Mucosa of stomach (tissue), 1 donor: ENCODE measurements at regions not wholly inside any gene's neighbourhood (a gene's known extent, or its start where the extent isn't known, plus 50 kb on each side); places are given as distances from the start of the nearest gene placed in this dataset.
"Not testable (repeated sequence)": the region's sequence is repeated elsewhere in the genome, so short reads cannot be mapped to it uniquely, and the experiment has no call there.

Source experiments
- H3K27me3 ChIP-seq: one replicate; pipeline ENCODE4 v1.7.0; 2013; ENCODE audit warnings: mild to moderate bottlenecking, low read length; ENCODE audit not compliant: control insufficient read depth, insufficient read depth
- H3K36me3 ChIP-seq: one replicate; pipeline ENCODE4 v1.7.0; 2013; ENCODE audit warnings: low read length; ENCODE audit not compliant: control insufficient read depth, insufficient read depth
- H3K4me1 ChIP-seq: one replicate; pipeline ENCODE4 v1.7.0; 2013; ENCODE audit warnings: mild to moderate bottlenecking, low read length; ENCODE audit not compliant: control insufficient read depth, insufficient read depth
- H3K4me3 ChIP-seq: one replicate; pipeline ENCODE4 v1.7.0; 2013; ENCODE audit warnings: low read length
- H3K9ac ChIP-seq: one replicate; pipeline ENCODE4 v1.7.0; 2013; ENCODE audit warnings: mild to moderate bottlenecking, low read length, moderate library complexity
- H3K9me3 ChIP-seq: one replicate; pipeline ENCODE4 v1.7.0; 2013; ENCODE audit warnings: mild to moderate bottlenecking, low read length, moderate library complexity; ENCODE audit not compliant: control insufficient read depth
- donor health status: Pancreatic carcinoma.

DNA sequence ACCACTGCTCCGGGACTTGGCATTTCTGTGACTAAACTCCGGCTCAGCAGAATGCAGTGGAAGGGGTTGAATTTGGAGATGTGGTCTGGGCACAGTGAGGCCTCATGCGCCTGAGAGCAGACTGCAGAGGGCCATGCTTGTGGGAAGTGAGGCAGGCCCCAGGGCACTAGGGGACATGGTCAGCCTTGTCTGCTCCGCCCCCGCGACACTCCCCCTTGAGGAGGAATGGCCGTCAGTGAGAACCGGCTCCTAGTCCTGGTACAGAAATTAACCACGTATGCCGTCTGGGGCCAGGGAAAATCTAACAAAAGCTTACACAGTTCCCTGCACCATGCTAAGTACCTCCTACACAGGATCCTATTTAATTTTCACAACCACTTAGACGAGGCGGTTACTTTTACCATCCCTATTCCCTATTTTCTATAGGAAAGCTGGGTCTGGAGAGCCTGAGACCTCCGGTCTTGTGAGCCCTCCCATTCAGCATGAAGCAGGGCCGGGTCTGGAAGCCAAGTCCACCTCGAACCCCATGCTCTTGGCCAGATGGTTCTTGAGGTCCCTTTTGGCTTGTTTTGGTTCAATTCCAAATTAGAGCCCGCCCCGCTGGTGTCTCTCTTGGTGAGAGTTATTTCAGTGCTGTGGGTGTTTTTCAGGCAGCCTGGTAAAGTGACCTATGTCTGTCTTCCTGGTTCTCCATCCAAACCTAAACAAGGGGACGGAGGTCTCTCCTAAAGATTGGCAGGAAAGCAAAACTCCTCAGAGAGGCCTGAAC lies 87.7 kb upstream of the PITRM1 start:
- no peaks in the 10 kb centered on the region for H3K4me1 ChIP-seq
- H3K9ac ChIP-seq, result no peak overlapping the region
- no peaks in the 10 kb centered on the region for H3K27me3 ChIP-seq
- H3K9me3 ChIP-seq, result no peaks in the 10 kb centered on the region
- no peaks in the 10 kb centered on the region for H3K36me3 ChIP-seq
- H3K4me3 ChIP-seq, result no peak overlapping the region

DNA sequence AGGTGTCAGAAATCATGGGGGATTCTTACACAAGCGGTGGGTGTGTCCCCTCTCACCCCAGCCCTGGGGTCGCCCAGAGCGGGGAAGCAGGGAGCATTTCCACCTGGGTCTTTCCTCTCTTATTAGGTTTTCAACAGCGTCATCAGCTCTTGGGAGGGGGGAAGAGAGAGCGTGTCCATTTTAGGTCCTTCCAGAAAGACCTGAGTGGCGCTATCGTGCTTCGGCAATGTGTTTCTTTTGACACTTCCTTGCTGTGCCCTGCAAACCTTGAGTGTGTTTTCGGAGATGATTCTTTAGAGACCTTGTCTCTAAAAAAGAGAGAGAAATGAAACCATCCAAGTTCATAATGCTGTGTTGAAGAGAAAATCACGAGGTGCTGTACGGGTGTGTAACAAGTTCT lies 86.9 kb upstream of the PITRM1 start:
- Histone ChIP-seq H3K9me3 (no peaks in the 10 kb centered on the region), H3K4me3 (no peak overlapping the region), H3K4me1 (no peaks in the 10 kb centered on the region), H3K27me3 (no peaks in the 10 kb centered on the region), H3K36me3 (no peaks in the 10 kb centered on the region), H3K9ac (no peak overlapping the region)

- no peaks in the 10 kb centered on the region for H3K36me3 ChIP-seq
- no peaks in the 10 kb centered on the region for H3K4me1 ChIP-seq
- no peaks in the 10 kb centered on the region for H3K9me3 ChIP-seq
- no peak overlapping the region for H3K4me3 ChIP-seq
- H3K9ac ChIP-seq, result no peak overlapping the region
- H3K27me3 ChIP-seq, result no peaks in the 10 kb centered on the region
These were observed 85.8 kb upstream of the PITRM1 start for GRCh38 chr10:3258394-3258793.

GRCh38 chr10:3255616-3256015 lies 83.0 kb upstream of the PITRM1 start:
- Histone ChIP-seq H3K9ac (no peak overlapping the region), H3K36me3 (no peaks in the 10 kb centered on the region), H3K4me1 (no peaks in the 10 kb centered on the region), H3K27me3 (no peaks in the 10 kb centered on the region), H3K9me3 (no peaks in the 10 kb centered on the region), H3K4me3 (no peak overlapping the region)

- no peaks in the 10 kb centered on the region for H3K27me3 ChIP-seq
- no peaks in the 10 kb centered on the region for H3K36me3 ChIP-seq
- no peak overlapping the region for H3K9ac ChIP-seq
- no peak overlapping the region for H3K4me3 ChIP-seq
- no peaks in the 10 kb centered on the region for H3K4me1 ChIP-seq
- H3K9me3 ChIP-seq, result no peaks in the 10 kb centered on the region
These were observed 82.5 kb upstream of the PITRM1 start for GRCh38 chr10:3255075-3255474.

- not testable (repeated sequence) for H3K9ac ChIP-seq, H3K4me1 ChIP-seq, H3K9me3 ChIP-seq, H3K36me3 ChIP-seq, H3K27me3 ChIP-seq, H3K4me3 ChIP-seq
These were observed 81.4 kb upstream of the PITRM1 start for GRCh38 chr10:3253974-3254373.

- no peaks in the 10 kb centered on the region for H3K9me3 ChIP-seq
- no peak overlapping the region for H3K4me3 ChIP-seq
- H3K4me1 ChIP-seq, result no peaks in the 10 kb centered on the region
- H3K27me3 ChIP-seq, result no peaks in the 10 kb centered on the region
- H3K36me3 ChIP-seq, result no peaks in the 10 kb centered on the region
- H3K9ac ChIP-seq, result no peak overlapping the region
These were observed 78.6 kb upstream of the PITRM1 start for GRCh38 chr10:3251172-3251571.

DNA sequence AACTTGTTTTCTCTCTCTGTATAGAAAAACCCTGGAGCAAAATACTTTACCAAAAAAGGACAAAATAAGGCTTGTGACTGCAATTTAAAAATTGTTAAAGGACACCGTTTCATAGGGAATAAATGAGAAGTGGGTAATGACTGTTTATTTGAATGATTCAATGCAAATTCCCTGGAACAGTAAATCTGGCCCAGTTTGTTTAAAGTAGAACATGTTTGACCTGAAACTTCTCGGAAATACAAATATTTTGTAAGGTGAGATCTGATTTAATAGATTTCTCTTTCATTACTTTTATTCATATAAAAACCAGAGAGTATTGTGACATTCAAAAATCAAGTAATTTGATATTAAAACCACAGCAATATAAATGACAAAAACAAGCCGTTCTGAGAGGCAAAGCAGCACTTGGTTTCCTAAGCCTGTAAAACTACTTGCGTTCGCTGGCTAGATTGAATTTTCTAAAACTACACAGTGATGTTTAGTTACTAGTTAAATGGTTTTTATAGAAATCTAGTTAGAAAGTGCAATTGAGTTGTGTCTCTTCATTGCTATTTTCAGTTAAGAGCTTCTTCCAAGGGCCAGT lies 76.8 kb upstream of the PITRM1 start:
- no peak overlapping the region for H3K4me3 ChIP-seq
- H3K4me1 ChIP-seq, result no peaks in the 10 kb centered on the region
- H3K36me3 ChIP-seq, result no peaks in the 10 kb centered on the region
- H3K9ac ChIP-seq, result no peak overlapping the region
- H3K27me3 ChIP-seq, result no peaks in the 10 kb centered on the region
- H3K9me3 ChIP-seq, result no peaks in the 10 kb centered on the region

- Histone ChIP-seq H3K27me3 (no peaks in the 10 kb centered on the region), H3K9me3 (no peaks in the 10 kb centered on the region), H3K4me1 (no peaks in the 10 kb centered on the region), H3K36me3 (no peaks in the 10 kb centered on the region), H3K9ac (no peak overlapping the region), H3K4me3 (no peak overlapping the region)
These were observed 76.1 kb upstream of the PITRM1 start for GRCh38 chr10:3248526-3249306.

GRCh38 chr10:3245395-3245794 lies 72.8 kb upstream of the PITRM1 start:
- Histone ChIP-seq H3K4me3 (no peak overlapping the region), H3K27me3 (peaks cover 4% of the 10 kb centered on the region), H3K36me3 (no peaks in the 10 kb centered on the region), H3K9me3 (no peaks in the 10 kb centered on the region), H3K4me1 (no peaks in the 10 kb centered on the region), H3K9ac (no peak overlapping the region)

GRCh38 chr10:3241967-3242650 lies 69.5 kb upstream of the PITRM1 start:
- Histone ChIP-seq H3K4me1 (no peaks in the 10 kb centered on the region), H3K36me3 (no peaks in the 10 kb centered on the region), H3K9me3 (no peaks in the 10 kb centered on the region), H3K9ac (no peak overlapping the region), H3K27me3 (peaks cover 4% of the 10 kb centered on the region), H3K4me3 (no peak overlapping the region)
